HFF-Myc (cell line): ENCODE measurements at regions not wholly inside any gene's neighbourhood (a gene's known extent, or its start where the extent isn't known, plus 50 kb on each side); places are given as distances from the start of the nearest gene placed in this dataset.

Source experiments
- DNase-seq: peaks from one replicate; pipeline ENCODE4 v3.0.0-alpha.2; 2011; ENCODE audit warnings: low read depth; ENCODE audit errors: extremely low read depth
- H3K4me3 ChIP-seq: replicated peaks from 2 replicates; pipeline ENCODE4 v1.5.1; 2011; ENCODE audit warnings: low read depth, mild to moderate bottlenecking, control low read depth, low read length
- CTCF ChIP-seq: IDR thresholded peaks from 2 replicates; pipeline ENCODE4 v1.5.1; 2012; ENCODE audit warnings: mild to moderate bottlenecking, low read depth, low read length, control low read depth; ENCODE audit errors: missing control alignments

GRCh38 chr3:193897288-193897687, 238.7 kb upstream of the HES1 start:
- DNase-seq, result no peak
- no peak overlapping the region for H3K4me3 ChIP-seq
- no peak for TF ChIP-seq CTCF

GRCh38 chr3:193897731-193898180, 238.2 kb upstream of the HES1 start:
- no peak overlapping the region for H3K4me3 ChIP-seq
- DNase-seq, result no peak
- TF ChIP-seq CTCF, result no peak

- no peak for TF ChIP-seq CTCF
- H3K4me3 ChIP-seq, result no peak overlapping the region
- DNase-seq, result no peak
These were observed 236.9 kb upstream of the HES1 start for GRCh38 chr3:193899001-193899400.

- H3K4me3 ChIP-seq, result no peak overlapping the region
- DNase-seq, result no peak
- no peak for TF ChIP-seq CTCF
These were observed 234.9 kb upstream of the HES1 start for GRCh38 chr3:193901007-193901406.

- DNase-seq, result no peak
- no peak for TF ChIP-seq CTCF
- no peak overlapping the region for H3K4me3 ChIP-seq
These were observed 233.1 kb upstream of the HES1 start for GRCh38 chr3:193902607-193903511.

DNA sequence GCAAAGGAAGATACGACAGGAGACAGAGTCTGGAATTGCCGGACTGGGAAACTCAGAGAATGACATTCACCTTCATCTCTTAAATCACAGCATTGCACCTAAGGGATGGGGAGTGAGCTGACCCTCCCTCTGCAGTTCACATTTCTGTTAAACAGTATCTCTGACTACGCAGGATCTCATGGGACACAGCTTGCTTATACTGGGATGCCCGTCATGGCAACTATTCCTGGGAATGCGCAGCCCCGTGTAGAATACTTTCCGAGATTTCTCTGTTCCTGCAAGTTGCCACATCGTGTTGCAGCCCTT, 232.5 kb upstream of the HES1 start:
- no peak for TF ChIP-seq CTCF
- no peak for DNase-seq
- H3K4me3 ChIP-seq, result no peak overlapping the region
